GM23338 (cell line): ENCODE measurements at regions not wholly inside any gene's neighbourhood (a gene's known extent, or its start where the extent isn't known, plus 50 kb on each side); places are given as distances from the start of the nearest gene placed in this dataset.

ENCODE experiments used
- CTCF ChIP-seq, 2 experiments: fragments of 200-600 bp in 1 of 2; sonication (generic) in 1 of 2; conservative IDR thresholded peaks; 2 replicates each; pipeline versions ENCODE4 v1.5.1 to v1.6.1; 2016 to 2017; ENCODE audit warnings: antibody characterized with exemption in 2 of 2, low read depth in 2 of 2, mild to moderate bottlenecking in 2 of 2, moderate library complexity in 1 of 2
- EZH2 ChIP-seq: fragments of 200-600 bp; sonication (generic); IDR thresholded peaks from one replicate; pipeline ENCODE4 v1.8.0; 2017; ENCODE audit warnings: antibody characterized with exemption, mild to moderate bottlenecking, low read depth; ENCODE audit not compliant: unreplicated experiment
- EZH2phosphoT487 ChIP-seq: fragments of 200-600 bp; sonication (generic); IDR thresholded peaks from one replicate; pipeline ENCODE4 v1.8.1; 2018; ENCODE audit warnings: antibody characterized with exemption; ENCODE audit not compliant: unreplicated experiment
- JUNB ChIP-seq: IDR thresholded peaks from one replicate; pipeline ENCODE4 v1.6.1; 2016; ENCODE audit warnings: antibody characterized with exemption; ENCODE audit not compliant: unreplicated experiment
- NANOG ChIP-seq: IDR thresholded peaks from 2 replicates; pipeline ENCODE4 v1.6.1; 2016; ENCODE audit warnings: antibody characterized with exemption, borderline replicate concordance
- POLR2AphosphoS5 ChIP-seq: IDR thresholded peaks from 2 replicates; pipeline ENCODE4 v1.6.1; 2016; ENCODE audit warnings: antibody characterized with exemption, low read depth
- REST ChIP-seq: IDR thresholded peaks from one replicate; pipeline ENCODE4 v1.6.1; 2018; ENCODE audit warnings: antibody characterized with exemption; ENCODE audit not compliant: unreplicated experiment
- STAT1 ChIP-seq: IDR thresholded peaks from one replicate; pipeline ENCODE4 v1.6.1; 2016; ENCODE audit warnings: antibody characterized with exemption; ENCODE audit not compliant: unreplicated experiment
- ZNF462 ChIP-seq: fragments of 250-450 bp; sonication (Bioruptor Pico); IDR thresholded peaks from 2 replicates; pipeline ENCODE4 v1.5.0; 2020; ENCODE audit warnings: mild to moderate bottlenecking, moderate library complexity

GRCh38 chr10:83357627-83358026 is 781.7 kb upstream of the GHITM start:
- TF ChIP-seq POLR2AphosphoS5 (no peak), STAT1 (no peak), CTCF (conservative IDR thresholded peaks at IDR 0.05; ENCODE audit: low read depth in 2 of 2) (no peak), EZH2 (no peak), ZNF462 (CRISPR knock-in tag) (no peak), JUNB (no peak), REST (no peak), EZH2phosphoT487 (no peak), NANOG (no peak)
